ENCODE measurements at regions not wholly inside any gene's neighbourhood (a gene's known extent, or its start where the extent isn't known, plus 50 kb on each side); places are given as distances from the start of the nearest gene placed in this dataset.
"Not testable (repeated sequence)": the region's sequence is repeated elsewhere in the genome, so short reads cannot be mapped to it uniquely, and the experiment has no call there.

GRCh38 chr11:39462506-39462905 lies 1996.9 kb downstream of the LRRC4C start:
- in situ Hi-C loops (cut with HindIII; ENCODE audit: low sequenced_read_pairs), result no loop called here
- DNase-seq (ENCODE audit: low spot score), result no peak

- peak; percentile 10 for DNase-seq (ENCODE audit: low spot score)
- in situ Hi-C loops (cut with HindIII; ENCODE audit: low sequenced_read_pairs), result no loop called here
Measured at GRCh38 chr11:39461066-39461465, 1998.4 kb downstream of the LRRC4C start.

DNA sequence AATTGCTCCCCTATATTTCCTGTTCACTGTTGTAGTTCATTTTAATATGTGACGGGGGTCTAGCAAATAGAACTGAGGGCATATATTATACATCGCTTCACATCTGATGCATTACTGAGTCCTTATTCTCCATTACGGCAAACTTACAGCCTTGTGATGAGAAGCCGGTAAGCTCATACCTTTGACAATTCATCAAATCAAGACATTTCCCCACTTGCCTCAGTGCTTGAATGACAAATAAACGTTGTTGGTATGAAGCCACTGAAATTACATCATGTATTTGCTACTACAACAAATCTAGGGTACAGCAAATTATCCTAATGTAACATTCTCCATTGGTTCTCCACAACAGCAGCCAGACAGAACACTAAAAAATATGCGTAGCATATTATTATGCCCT lies 1999.8 kb downstream of the LRRC4C start:
- DNase-seq (ENCODE audit: low spot score), result no peak
- in situ Hi-C loops (cut with HindIII; ENCODE audit: low sequenced_read_pairs), result no loop called here

DNA sequence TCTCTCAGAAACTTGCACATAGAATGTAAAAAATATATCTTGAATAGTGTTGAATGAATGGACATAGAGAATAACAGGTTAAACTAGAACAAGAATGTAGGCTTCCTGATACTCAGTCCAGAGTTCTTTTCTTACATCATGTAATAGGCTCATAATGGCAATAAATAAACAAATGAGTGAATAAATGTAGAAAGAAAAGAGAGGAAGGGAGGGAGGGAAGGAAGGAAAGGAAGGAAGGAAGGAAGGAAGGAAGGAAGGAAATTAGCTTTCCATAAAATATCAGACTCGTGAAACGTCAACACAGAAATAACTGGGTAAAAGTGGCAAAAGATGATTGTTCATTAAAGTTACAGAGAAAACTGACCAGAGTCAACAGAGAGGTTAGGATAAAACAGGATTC lies 2001.0 kb downstream of the LRRC4C start:
- in situ Hi-C loops (cut with HindIII; ENCODE audit: low sequenced_read_pairs), result no loop called here

GRCh38 chr11:39443424-39444022 lies 2015.9 kb downstream of the LRRC4C start:
- in situ Hi-C loops (cut with HindIII; ENCODE audit: low sequenced_read_pairs), result no loop called here

More for the DNA sequence above, 2001.0 kb downstream of the LRRC4C start:
- DNase-seq (ENCODE audit: low spot score), result no peak

GRCh38 chr11:39442177-39442576 lies 2017.3 kb downstream of the LRRC4C start:
- in situ Hi-C loops (cut with HindIII; ENCODE audit: low sequenced_read_pairs), result no loop called here

More at GRCh38 chr11:39443424-39444022, 2015.9 kb downstream of the LRRC4C start:
- no peak for DNase-seq (ENCODE audit: low spot score)

DNA sequence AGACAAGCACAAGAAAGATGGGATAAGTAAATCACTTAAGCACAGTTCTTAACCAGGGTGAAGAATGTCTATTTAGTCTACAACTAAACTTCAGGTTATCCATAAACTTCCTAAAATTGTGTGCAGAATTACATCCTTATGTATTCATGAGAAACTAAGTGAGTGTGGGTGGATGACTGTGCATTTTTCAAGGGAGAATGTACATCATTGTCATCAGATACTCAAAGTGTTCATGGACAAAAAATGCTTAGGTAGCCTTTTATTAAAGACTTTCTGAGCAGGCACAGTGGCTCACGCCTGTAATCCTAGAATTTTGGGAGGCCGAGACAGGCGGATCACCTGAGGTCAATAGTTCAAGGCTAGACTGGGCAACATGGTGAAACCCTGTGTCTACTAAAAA lies 2023.8 kb downstream of the LRRC4C start:
- DNase-seq (ENCODE audit: low spot score), result no peak

More at GRCh38 chr11:39442177-39442576, 2017.3 kb downstream of the LRRC4C start:
- no peak for DNase-seq (ENCODE audit: low spot score)

GRCh38 chr11:39434466-39434865 lies 2025.0 kb downstream of the LRRC4C start:
- in situ Hi-C loops (cut with HindIII; ENCODE audit: low sequenced_read_pairs), result no loop called here
- DNase-seq (ENCODE audit: low spot score), result no peak

More for the DNA sequence above, 2023.8 kb downstream of the LRRC4C start:
- in situ Hi-C loops (cut with HindIII; ENCODE audit: low sequenced_read_pairs), result no loop called here

GRCh38 chr11:39432929-39433328 lies 2026.5 kb downstream of the LRRC4C start:
- no peak for DNase-seq (ENCODE audit: low spot score)
- in situ Hi-C loops (cut with HindIII; ENCODE audit: low sequenced_read_pairs), result no loop called here

DNA sequence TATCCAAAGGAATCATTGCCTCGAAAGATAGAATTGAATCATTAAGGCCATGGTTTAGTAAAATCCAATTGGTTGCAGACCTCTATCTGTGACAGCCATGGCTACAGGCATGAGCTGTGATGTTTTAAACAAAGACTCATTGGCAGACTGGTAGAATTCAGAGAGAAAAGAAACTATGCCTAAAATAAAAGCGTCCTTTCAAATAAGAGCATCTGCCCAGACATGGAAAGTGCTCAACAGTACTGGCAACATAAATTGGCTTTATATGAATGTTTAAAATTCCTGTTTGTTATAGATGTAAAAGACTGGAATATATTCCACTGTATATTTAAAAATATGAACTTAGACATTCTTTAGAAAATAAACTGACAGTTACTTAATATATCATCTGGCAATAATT lies 2034.2 kb downstream of the LRRC4C start:
- in situ Hi-C loops (cut with HindIII; ENCODE audit: low sequenced_read_pairs), result no loop called here

GRCh38 chr11:39412117-39412516 lies 2047.3 kb downstream of the LRRC4C start:
- DNase-seq (ENCODE audit: low spot score), result no peak
- in situ Hi-C loops (cut with HindIII; ENCODE audit: low sequenced_read_pairs), result no loop called here

More for the DNA sequence above, 2034.2 kb downstream of the LRRC4C start:
- DNase-seq (ENCODE audit: low spot score), result no peak

- in situ Hi-C loops (cut with HindIII; ENCODE audit: low sequenced_read_pairs), result no loop called here
- no peak for DNase-seq (ENCODE audit: low spot score)
Measured at GRCh38 chr11:39385911-39386310, 2073.5 kb downstream of the LRRC4C start.

- in situ Hi-C loops (cut with HindIII; ENCODE audit: low sequenced_read_pairs), result no loop called here
- peak; percentile 12 for DNase-seq (ENCODE audit: low spot score)
Measured at GRCh38 chr11:39374963-39375698, 2084.3 kb downstream of the LRRC4C start.

DNA sequence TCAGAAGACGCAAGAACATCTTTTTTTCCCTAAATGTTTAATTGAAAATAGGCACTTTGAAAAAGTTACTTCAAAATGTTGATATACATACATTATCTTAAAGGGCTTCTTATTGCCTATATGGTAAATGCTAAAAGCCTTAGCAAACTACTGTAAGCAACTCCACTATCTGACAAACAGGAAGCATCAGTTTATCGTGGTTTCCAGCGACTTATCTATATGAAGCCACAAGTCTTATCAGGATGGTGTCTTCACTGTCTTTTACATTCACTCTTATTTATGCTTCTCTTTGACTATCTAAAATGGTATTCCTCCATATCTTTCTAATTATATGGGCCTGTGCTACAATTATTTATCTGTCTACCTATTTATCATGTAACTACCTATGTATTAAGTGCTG lies 2091.9 kb downstream of the LRRC4C start:
- in situ Hi-C loops (cut with HindIII; ENCODE audit: low sequenced_read_pairs), result no loop called here
- DNase-seq (ENCODE audit: low spot score), result no peak

DNA sequence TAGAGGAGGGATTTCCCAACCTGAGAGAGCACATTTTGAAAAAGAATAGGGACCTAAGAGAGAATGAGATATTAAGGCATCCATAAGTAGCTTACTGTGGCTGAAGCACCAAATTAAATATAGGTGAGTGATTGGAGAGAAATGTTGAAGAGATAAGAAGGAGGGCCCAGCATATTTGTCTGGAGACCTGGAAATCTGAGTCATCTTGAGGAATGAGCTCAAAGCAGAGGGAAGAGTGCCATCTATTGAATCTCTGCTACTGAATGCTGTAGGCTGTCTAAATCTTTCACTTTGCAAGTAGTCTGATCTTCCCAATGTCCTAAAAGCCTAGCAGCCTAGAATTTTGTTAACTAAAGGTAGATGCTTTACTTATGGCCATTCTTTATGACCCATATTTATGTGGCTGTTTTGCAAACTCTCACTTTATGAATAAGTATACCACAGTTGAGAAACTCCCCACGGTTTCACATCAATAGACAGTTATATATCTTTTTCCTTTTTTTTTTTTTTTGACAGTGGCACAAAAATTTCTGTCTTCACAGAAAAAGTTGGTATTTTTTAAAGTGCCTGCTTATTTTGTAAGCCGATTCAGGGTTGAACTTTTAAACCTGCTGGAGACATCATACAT lies 2093.5 kb downstream of the LRRC4C start:
- peak; percentile 20 for DNase-seq (ENCODE audit: low spot score)
- in situ Hi-C loops (cut with HindIII; ENCODE audit: low sequenced_read_pairs), result no loop called here

DNA sequence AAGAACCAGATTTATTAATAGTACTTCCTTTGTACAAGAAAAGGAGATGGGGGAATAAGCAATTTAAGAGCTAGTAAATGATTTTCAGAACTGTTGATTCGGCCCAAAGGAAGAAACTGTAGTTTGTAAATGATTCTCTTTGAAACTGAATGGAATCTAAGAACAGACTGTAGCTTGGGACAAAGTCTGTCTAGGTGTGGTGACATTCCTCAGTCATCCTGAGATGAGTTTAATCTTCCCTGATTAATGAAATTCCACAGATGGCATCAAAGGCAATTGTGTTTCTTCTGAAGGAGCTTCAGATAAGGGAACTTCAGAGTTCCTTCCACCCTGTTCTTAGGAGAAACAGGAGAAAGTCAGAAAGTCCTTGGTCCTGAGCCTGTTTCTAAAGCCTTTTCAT lies 2095.9 kb downstream of the LRRC4C start:
- DNase-seq (ENCODE audit: low spot score), result no peak
- in situ Hi-C loops (cut with HindIII; ENCODE audit: low sequenced_read_pairs), result no loop called here

DNA sequence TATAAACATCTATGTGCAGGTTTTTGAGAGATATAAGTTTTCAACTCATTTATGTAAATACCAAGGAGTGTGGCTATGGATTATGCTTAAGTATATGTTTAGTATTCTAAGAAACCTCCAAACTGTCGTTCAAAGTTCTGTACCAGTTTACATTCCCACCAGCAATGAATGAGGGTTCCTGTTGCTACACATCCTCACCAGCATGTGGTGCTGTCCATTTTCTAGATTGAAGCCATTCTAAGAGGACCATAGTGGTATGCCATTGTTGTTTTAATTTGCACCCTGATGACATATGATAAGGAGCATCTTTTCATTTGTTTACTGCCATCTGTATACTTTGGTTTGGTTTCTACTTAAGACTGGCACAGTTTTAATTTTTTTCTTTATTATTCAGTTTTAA lies 2097.9 kb downstream of the LRRC4C start:
- in situ Hi-C loops (cut with HindIII; ENCODE audit: low sequenced_read_pairs), result no loop called here
- DNase-seq (ENCODE audit: low spot score), result no peak

- in situ Hi-C loops (cut with HindIII; ENCODE audit: low sequenced_read_pairs), result no loop called here
- no peak for DNase-seq (ENCODE audit: low spot score)
Measured at GRCh38 chr11:39345834-39346442, 2113.5 kb downstream of the LRRC4C start.

DNA sequence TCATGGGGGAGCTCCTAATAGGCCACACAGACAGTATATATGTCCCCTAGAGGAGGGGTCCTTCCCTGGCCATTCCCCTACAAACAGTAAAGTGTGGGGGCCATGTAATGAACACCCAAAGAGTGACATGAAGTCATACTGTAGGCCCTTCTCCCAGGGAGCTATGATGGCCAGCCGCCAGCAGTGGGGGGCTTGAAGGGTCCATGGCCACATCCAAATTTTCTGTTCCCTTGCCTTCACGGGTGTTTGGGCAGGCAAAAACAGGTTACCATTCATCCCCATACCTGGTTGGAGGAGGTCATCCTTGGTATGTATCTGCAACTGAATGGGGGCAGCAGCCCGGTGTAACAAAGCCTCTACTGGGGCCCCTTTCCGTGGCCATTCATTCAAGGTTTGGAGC lies 2118.0 kb downstream of the LRRC4C start:
- no peak for DNase-seq (ENCODE audit: low spot score)
- in situ Hi-C loops (cut with HindIII; ENCODE audit: low sequenced_read_pairs), result no loop called here

GRCh38 chr11:39333006-39333405 lies 2126.4 kb downstream of the LRRC4C start:
- in situ Hi-C loops (cut with HindIII; ENCODE audit: low sequenced_read_pairs), result not testable (repeated sequence)

More at GRCh38 chr11:39333006-39333405, 2126.4 kb downstream of the LRRC4C start:
- not testable (repeated sequence) for DNase-seq (ENCODE audit: low spot score)

Data from G401 (cell line).